Activated CD8-positive, alpha-beta memory T cell treated with anti-CD3 and anti-CD28 coated beads, Interleukin-2, amount 50 U/mL, for 4 hours (primary cell): ENCODE measurements at regions not wholly inside any gene's neighbourhood (a gene's known extent, or its start where the extent isn't known, plus 50 kb on each side); places are given as distances from the start of the nearest gene placed in this dataset.

Experiments used
- DNase-seq: peaks from one replicate; pipeline ENCODE4 v3.0.0-alpha.2; 2020

GRCh38 chr7:117974891-117975290 lies 101.7 kb upstream of the CTTNBP2 start:
- no peak for DNase-seq

DNA sequence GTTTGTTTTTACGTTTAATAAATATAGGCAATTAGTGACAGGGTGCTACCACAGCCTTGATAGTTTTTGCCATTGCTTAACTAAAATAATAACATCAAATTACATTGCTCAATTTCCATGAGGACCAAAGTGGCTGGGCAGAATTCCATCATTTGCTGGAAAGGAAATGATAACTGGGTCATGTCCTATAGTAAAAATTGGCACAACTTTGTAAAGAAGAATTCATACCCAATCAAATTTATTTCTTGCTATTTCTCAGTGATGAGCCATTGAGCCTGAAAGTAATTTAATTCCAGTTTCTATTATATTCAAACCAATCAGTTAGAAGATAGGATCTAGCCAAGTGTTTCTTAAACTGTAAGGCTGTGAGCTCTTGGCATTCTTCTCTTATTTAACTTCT lies 102.2 kb upstream of the CTTNBP2 start:
- DNase-seq, result no peak

DNA sequence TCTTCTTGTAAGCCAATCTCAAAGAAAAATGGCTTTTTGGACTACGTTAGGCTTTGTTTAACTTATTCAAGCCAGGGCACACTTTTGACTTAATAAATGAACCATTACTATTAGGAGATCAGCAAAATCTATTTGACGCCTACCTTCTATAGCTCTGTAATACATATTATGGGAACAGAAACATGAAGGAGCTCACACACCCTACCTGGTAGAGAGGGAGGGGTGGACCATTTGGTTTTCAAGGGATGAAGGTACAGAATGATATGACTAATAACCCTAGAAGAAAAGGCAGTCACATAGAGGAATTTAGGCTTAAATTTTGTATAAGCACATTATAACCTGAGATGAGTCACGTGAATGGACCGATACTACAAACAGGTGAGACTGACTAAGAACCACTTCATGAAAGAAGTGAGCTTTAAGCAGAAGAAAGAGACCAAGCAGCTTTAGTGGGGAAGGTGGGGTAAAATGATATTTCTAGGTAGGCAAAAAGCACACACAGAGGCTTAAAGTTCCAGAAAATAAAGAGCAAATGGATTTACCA lies 106.8 kb upstream of the CTTNBP2 start:
- DNase-seq, result no peak

GRCh38 chr7:117982071-117983055 lies 109.1 kb upstream of the CTTNBP2 start:
- DNase-seq, result no peak

- no peak for DNase-seq
These were observed 113.5 kb upstream of the CTTNBP2 start for GRCh38 chr7:117986645-117987269.

DNA sequence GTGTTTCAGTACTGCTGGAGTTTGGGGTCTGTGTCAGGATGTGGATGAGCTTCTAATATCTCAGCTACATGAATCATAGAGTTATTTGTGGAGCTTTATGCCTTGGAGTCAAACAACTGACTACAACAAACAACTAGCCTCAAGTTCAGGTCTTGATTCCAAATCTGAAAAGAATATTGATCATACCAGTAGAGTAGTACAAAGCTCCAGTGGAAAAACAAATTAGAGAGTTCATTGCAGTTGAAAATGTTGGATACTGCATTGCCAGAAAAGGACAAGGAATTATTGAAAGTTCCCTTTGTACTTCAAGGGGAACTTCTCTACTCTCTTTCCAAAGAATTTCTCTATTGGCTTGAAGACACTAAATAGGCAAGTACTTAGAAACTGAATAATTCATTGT lies 117.6 kb upstream of the CTTNBP2 start:
- DNase-seq, result no peak

DNA sequence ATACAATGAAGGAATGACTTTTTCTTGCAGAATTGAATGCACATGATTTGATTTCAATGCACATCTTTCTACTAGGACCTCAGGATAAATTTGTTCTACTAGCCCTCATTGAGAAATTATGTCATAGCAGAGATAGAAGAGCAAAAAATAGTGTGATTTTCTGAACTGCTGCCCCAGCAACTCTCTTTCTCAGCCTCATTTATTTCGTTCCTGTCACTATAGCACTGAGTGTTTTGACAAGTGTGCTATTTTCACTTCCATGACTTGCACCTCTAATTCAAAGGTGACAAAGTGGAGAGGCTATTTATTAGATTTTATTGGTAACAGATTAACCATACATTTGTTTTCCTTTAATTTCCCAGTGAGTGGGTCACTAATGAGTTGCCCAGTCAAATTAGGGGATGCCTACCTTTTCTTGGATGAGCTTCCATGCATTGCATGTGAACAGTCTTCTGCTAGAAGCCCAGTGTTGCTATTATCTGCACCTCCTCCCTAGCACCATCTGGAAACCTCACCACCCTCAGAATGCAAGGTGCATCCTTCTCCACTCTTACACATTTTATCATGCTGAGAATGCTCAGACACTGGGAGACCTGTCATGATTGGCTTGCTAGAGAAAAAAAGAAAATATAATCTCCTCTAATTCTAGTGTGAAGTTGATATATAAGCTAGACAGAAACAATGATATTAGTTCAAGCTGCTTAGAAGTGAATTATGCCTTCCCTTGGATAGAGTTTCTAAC lies 119.6 kb upstream of the CTTNBP2 start:
- DNase-seq, result no peak

GRCh38 chr7:117993377-117994003 lies 120.2 kb upstream of the CTTNBP2 start:
- DNase-seq, result no peak

DNA sequence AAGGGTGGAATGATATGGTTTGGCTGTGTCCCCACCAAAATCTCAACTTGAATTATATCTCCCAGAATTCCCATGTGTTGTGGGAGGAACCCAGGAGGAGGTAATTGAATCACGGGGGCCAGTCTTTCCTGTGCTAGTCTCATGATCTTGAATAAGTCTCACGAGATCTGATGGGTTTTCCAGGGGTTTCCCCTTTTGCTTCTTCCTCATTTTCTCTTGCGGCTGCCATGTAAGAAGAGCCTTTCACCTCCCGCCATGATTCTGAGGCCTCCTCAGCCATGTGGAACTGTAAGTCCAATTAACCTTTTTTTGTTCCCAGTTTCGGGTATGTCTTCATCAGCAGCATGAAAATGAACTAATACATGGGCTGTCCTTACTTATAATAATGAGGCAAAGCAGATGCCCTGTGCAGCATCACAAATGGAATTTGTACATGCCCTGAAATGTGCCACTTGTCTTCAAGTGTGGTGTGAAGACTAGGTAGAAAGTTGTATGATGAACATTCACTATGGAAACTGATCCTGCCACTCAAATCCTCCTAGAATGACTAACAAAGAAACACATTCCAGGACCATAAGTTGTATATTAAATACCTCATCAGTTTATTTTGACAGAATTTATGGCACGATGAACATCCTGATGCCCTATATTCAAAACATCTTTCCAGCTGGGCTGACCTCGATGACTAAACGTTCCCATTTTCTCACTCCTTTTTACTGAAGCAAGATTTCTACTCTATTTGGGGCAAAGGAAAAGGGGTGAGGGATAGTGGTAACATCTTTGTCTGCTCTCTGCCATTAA lies 122.8 kb upstream of the CTTNBP2 start:
- DNase-seq, result no peak

DNA sequence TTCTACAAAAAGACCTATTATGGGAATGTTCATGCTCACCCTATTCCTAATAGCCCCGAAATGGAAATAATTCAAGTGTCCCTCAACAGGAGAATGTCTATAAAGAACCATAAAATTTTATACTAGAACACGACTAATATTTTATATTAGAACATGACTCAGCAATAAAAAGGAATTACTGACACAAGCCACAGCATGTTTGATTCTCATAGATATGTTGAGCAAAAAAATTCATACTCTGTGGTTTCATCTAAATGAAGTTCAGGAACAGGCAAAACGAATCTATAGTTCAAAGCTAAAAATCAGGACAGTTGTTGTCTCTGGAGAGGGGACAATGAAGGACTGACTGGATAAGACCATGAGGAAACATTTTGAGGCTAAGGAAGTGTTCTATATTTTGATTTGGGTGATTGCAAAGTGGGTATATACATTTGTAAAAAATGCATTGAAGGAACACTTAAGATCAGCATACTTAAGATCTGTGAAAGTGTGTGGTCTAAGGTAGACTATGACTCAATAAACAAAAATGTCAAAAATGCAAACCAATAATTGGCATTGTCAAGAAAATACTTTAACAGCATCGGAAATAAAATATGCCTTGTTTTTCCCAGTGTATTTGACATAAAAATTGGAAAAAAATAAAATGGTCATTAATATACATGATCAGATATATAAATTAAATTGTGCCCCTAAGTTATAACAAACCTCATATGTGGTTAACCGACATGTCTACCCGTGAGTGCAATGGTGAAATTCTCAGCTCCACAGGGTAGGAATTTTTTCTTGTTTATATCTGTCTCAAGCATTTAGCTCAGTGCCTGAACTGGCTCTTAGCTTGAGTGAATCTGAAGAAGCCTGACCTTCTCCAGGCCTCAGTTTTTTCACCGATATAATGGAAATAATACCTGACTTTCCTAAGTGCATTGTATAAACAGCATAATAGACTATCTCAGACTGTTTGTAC lies 124.9 kb upstream of the CTTNBP2 start:
- DNase-seq, result no peak

DNA sequence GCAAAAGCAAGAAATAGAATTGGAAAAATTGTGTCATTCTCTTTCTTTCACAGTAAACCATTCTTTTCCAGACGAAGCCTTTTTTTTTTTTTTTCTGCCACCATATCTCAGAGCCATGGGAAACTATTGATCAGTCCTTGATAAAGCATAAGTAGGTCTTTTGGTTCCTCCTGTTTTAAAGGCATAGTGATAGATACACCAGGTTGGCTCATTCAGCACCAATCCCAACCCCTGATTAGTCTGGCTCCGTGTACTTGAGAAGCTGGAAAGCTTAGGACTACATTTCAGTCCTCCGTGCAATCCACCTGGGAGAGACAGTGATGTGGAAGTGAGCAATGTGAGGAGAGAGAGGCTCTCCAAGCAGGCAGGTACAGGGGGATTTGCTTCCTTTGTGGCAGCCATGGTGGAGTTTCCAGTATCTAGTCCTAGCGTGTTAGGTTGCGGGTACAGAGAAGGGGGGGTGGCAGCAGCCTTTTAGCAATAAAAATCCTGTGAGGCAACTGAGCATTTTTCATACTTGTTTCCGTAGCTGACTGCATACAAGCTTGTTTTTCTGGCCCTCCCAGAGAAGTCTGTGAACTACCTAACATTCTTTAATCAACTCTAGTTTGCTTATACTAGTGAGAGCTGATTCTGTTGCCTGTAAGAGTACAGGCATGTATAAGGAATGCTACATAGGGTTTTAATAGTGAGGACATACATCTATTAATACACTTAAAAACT lies 127.4 kb upstream of the CTTNBP2 start:
- no peak for DNase-seq

DNA sequence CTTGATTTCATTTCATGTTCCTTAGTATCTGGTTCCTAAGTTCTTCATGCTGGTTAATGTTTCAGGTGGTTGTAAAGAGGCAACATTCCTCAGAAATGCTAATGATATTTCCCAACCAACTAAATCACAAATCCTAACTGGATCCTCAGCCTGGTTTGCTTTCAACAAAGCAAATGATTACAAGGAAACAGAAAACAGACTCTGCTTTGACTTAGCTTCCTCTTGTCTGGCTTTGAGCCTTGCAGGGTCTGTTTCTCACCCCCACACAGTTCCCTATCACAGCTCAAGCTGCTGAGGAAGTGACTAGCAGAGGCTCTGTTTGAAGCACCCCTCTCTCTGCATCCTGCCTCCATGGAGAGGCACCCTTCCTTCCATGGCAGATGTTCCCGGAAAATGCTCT lies 130.2 kb upstream of the CTTNBP2 start:
- DNase-seq, result no peak

DNA sequence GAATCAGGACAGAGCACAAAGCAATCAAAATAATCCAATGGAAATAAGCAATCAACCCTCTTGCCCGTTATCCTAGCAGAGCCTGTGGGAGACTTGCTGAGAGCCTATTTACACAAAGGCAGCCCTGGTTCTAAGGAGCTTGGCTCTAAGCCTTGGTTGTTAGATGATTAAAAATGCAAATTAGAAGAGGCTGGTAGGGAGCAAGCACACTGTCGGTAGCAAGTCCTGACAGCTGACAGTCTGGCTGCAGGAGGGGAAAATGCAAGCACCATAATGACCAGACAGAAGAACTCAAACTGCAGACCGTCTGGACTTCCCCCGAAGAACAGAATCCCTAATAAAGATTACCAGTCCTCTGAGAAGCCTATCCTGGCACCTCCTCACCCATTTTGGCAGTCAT lies 131.8 kb upstream of the CTTNBP2 start:
- DNase-seq, result no peak

DNA sequence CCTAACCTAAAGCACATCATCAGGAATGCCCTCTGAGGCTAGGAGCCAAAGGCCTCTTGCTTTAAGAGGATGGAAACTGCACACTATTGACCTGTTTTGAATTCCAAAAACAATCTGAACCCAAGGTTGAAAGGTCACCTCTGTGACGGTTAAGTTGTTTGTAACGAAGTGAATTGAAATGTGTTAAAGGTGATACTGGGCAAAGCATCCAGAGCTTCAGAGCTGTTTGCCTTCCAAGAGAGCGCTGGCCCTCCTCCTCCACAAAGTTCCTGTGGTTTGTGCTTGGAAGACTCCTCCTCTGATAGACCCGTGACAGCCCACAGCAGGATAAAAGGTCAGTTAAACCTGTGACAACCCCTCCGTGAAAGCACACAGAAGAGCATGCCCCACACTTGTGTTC lies 133.7 kb upstream of the CTTNBP2 start:
- no peak for DNase-seq

DNA sequence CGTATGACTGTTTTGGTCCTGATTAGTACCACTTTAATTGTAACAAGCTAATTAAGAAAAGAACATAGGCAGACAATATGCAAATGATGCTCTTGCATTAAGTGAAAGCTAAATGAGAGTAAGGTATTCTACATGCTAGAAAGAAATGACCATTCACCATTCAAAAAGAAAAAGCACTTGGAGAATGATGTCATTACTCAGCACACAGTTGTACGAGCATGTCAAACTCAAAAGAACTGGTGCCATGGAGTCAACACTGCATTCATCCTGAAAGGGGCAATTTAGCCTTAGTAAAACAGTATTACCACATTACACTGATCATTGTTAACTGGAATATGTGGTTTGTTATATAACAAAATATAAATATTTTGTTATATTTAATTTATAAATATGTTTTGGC lies 136.2 kb upstream of the CTTNBP2 start:
- DNase-seq, result no peak

DNA sequence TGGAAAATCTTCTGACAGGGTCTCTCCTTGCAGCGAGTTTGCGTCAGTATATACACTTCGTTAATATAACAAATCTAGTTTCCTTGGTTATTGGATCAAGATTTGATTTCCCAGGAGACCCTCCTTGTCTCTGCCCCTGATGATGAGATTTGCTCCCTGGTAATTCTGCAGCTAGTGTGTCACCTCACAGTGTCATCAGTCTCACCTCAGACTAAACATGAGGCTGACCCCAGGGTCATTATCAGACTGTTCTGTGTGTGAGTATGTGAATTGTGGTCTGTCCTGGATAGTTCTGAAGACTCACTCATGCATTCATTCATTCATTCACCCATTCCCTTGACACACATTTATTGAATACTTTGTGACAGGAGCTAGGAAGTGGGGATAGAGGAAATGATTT lies 138.4 kb upstream of the CTTNBP2 start:
- no peak for DNase-seq

DNA sequence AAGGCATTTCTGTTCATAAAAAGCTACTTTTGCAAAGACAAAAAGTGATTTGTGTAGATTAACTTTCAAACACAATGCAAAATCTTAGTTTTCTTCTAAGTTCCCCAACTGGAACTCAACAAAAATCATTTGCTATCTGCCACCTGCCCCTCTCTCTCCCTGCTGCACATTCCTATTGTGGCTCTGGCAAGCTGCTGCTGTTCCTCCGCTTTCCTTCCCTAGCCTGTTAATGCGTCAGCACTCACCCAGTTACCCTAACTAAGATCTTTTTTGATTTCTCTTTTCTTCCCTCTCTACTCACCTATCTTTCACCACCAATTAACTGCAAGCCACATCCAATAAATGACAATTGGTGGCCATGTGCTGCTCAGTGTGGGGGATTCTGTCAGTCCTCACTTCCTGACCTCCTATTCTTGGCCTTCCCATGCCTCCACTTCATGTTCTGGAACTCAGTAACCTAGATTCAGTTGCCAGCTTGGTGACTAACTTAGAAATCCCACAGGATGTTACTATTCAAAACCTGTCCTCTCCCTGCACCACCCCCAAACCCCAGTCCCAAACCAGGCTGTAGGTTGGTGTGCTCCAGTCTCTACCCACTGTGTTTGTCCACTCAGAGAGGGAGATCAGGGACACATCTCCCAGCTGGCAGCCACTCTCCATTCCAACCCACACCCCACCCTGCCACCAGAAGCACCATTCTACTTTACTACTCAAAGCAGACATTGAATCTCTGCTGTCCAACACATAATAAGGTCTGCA lies 140.2 kb upstream of the CTTNBP2 start:
- no peak for DNase-seq

GRCh38 chr7:118022546-118022945 lies 149.3 kb upstream of the CTTNBP2 start:
- no peak for DNase-seq

- DNase-seq, result no peak
These were observed 153.6 kb upstream of the CTTNBP2 start for GRCh38 chr7:118026791-118027190.
